CD4-positive, alpha-beta T cell (primary cell): ENCODE measurements at regions not wholly inside any gene's neighbourhood (a gene's known extent, or its start where the extent isn't known, plus 50 kb on each side); places are given as distances from the start of the nearest gene placed in this dataset.

Source experiments
- ATAC-seq: fragments of 200-7000 bp; cut with Tn5 transposase; one replicate; pipeline ENCODE4 v1.10.0; 2022; ENCODE audit warnings: mild to moderate bottlenecking; ENCODE audit not compliant: poor library complexity
- CTCF ChIA-PET: fragments of 350-600 bp; sonication (Branson Sonifier 250); formaldehyde crosslinking; loops from one replicate; lab custom pipeline; 2021; ENCODE audit warnings: antibody characterized with exemption, inconsistent platforms; lab: Charles Lee
- POLR2A ChIA-PET: fragments of 350-600 bp; sonication (Branson Sonifier 250); formaldehyde crosslinking; loops from one replicate; lab custom pipeline; 2021; ENCODE audit warnings: antibody characterized with exemption, inconsistent platforms; lab: Charles Lee
- DNase-seq, 14 experiments: peaks; one replicate each; pipeline ENCODE4 v3.0.0-alpha.2; 2013 to 2020; ENCODE audit warnings: mixed read lengths in 2 of 14
- H3K27ac ChIP-seq, 2 donors: one replicate each; pipeline versions ENCODE4 v1.5.1 to v1.7.0; 2013; ENCODE audit warnings: low read length in 2 of 2, low read depth in 1 of 2, mild to moderate bottlenecking in 1 of 2
- H3K27me3 ChIP-seq, 2 experiments: 1 replicate in 1 of 2; 2 replicates in 1 of 2; pipeline versions ENCODE4 v1.6.1 to v1.7.0; 2013; ENCODE audit warnings: low read length in 2 of 2, control low read depth in 1 of 2, mild to moderate bottlenecking in 1 of 2, moderate library complexity in 1 of 2; ENCODE audit not compliant: insufficient read depth in 2 of 2, control insufficient read depth in 1 of 2
- H3K36me3 ChIP-seq: one replicate; pipeline ENCODE4 v1.6.1; 2013; ENCODE audit warnings: low read length, control low read depth; ENCODE audit not compliant: insufficient read depth
- H3K4me1 ChIP-seq: one replicate; pipeline ENCODE4 v1.6.1; 2013; ENCODE audit warnings: low read length, control low read depth; ENCODE audit not compliant: insufficient read depth
- H3K4me3 ChIP-seq: one replicate; pipeline ENCODE4 v1.5.1; 2013; ENCODE audit warnings: mild to moderate bottlenecking, low read length, moderate library complexity
- H3K9me3 ChIP-seq, 2 experiments: 1 replicate in 1 of 2; 2 replicates in 1 of 2; pipeline versions ENCODE4 v1.6.1 to v1.7.0; 2013; ENCODE audit warnings: low read length in 2 of 2, mild to moderate bottlenecking in 2 of 2, control low read depth in 1 of 2, moderate library complexity in 1 of 2; ENCODE audit not compliant: control insufficient read depth in 1 of 2, insufficient read depth in 1 of 2
- H3K27ac Mint-ChIP-seq: one replicate; pipeline ENCODE4 v1.8.0; 2020; ENCODE audit warnings: mixed read lengths
- H3K27me3 Mint-ChIP-seq: one replicate; pipeline ENCODE4 v1.8.0; 2021; ENCODE audit warnings: mixed read lengths
- H3K36me3 Mint-ChIP-seq: one replicate; pipeline ENCODE4 v1.8.0; 2021; ENCODE audit warnings: low read depth, mixed read lengths
- H3K4me1 Mint-ChIP-seq: one replicate; pipeline ENCODE4 v1.8.0; 2021; ENCODE audit warnings: low read depth, mixed read lengths
- H3K4me3 Mint-ChIP-seq: one replicate; pipeline ENCODE4 v1.8.0; 2020; ENCODE audit warnings: mild to moderate bottlenecking, mixed read lengths
- H3K9me3 Mint-ChIP-seq: one replicate; pipeline ENCODE4 v1.8.0; 2020; ENCODE audit warnings: mixed read lengths
- CTCF ChIP-seq: fragments of 200-600 bp; IDR thresholded peaks from one replicate; pipeline ENCODE4 v1.8.0; 2022; ENCODE audit warnings: antibody characterized with exemption, mild to moderate bottlenecking
- intact Hi-C, 2 experiments: fragments of 100-400 bp; cut with DNase I in 1 of 2; cut with micrococcal nuclease in 1 of 2; formaldehyde crosslinking; loops; one replicate each; pipeline versions ENCODE4 v1.15.1 to v1.9.0; 2023 to 2025; cut with DNase I, micrococcal nuclease

- Mint-ChIP-seq H3K27me3 (peaks cover 20% of the 10 kb centered on the region), H3K9me3 (no peaks in the 10 kb centered on the region), H3K36me3 (no peaks in the 10 kb centered on the region), H3K4me1 (no peaks in the 10 kb centered on the region), H3K27ac (no peak overlapping the region), H3K4me3 (no peak overlapping the region)
- no peak for DNase-seq
- Histone ChIP-seq H3K36me3 (no peaks in the 10 kb centered on the region), H3K9me3 (no peaks in the 10 kb centered on the region), H3K4me1 (no peaks in the 10 kb centered on the region), H3K27ac (no peak overlapping the region), H3K4me3 (no peak overlapping the region), H3K27me3 (no peaks in the 10 kb centered on the region)
- CTCF ChIA-PET: no interaction called here
- TF ChIP-seq CTCF: no peak
- intact Hi-C loops: no loop called here
- POLR2A ChIA-PET: no interaction called here
- no peak for ATAC-seq
Measured at GRCh38 chr7:33850768-33851167, 54.6 kb upstream of the BMPER start.

- Histone ChIP-seq H3K27ac (no peak overlapping the region), H3K9me3 (no peaks in the 10 kb centered on the region), H3K4me3 (no peak overlapping the region), H3K4me1 (no peaks in the 10 kb centered on the region), H3K36me3 (no peaks in the 10 kb centered on the region), H3K27me3 (no peaks in the 10 kb centered on the region)
- Mint-ChIP-seq H3K27ac (no peak overlapping the region), H3K9me3 (no peaks in the 10 kb centered on the region), H3K27me3 (peaks cover 32% of the 10 kb centered on the region), H3K4me3 (no peak overlapping the region), H3K4me1 (no peaks in the 10 kb centered on the region), H3K36me3 (no peaks in the 10 kb centered on the region)
- no peak for TF ChIP-seq CTCF
- ATAC-seq (no peak), DNase-seq (no peak)
- POLR2A ChIA-PET: no interaction called here
- intact Hi-C loops: no loop called here
- CTCF ChIA-PET: no interaction called here
Measured at GRCh38 chr7:33852838-33853237, 52.5 kb upstream of the BMPER start.

GRCh38 chr7:33853361-33854062, 51.8 kb upstream of the BMPER start:
- ATAC-seq: no peak
- no peak overlapping the region for H3K4me3 ChIP-seq
- CTCF ChIA-PET: no interaction called here
- H3K4me3 Mint-ChIP-seq: no peak overlapping the region
- H3K9me3 Mint-ChIP-seq: no peaks in the 10 kb centered on the region
- H3K4me1 ChIP-seq: no peaks in the 10 kb centered on the region
- peaks cover 38% of the 10 kb centered on the region for H3K27me3 Mint-ChIP-seq
- no peaks in the 10 kb centered on the region for H3K36me3 Mint-ChIP-seq
- no peak for DNase-seq
- H3K27ac Mint-ChIP-seq: no peak overlapping the region
- H3K27me3 ChIP-seq: no peaks in the 10 kb centered on the region
- intact Hi-C loops: no loop called here
- no peaks in the 10 kb centered on the region for H3K36me3 ChIP-seq
- H3K27ac ChIP-seq: no peak overlapping the region
- TF ChIP-seq CTCF: no peak
- H3K9me3 ChIP-seq: no peaks in the 10 kb centered on the region
- POLR2A ChIA-PET: no interaction called here
- H3K4me1 Mint-ChIP-seq: no peaks in the 10 kb centered on the region
